HG03139 (cell line): ENCODE measurements at regions not wholly inside any gene's neighbourhood (a gene's known extent, or its start where the extent isn't known, plus 50 kb on each side); places are given as distances from the start of the nearest gene placed in this dataset.
"Not testable (repeated sequence)": the region's sequence is repeated elsewhere in the genome, so short reads cannot be mapped to it uniquely, and the experiment has no call there.

Experiments used
- ATAC-seq: cut with Tn5 transposase; IDR thresholded peaks from one replicate; pipeline ENCODE4 v1.9.1; 2021; ENCODE audit not compliant: unreplicated experiment

DNA sequence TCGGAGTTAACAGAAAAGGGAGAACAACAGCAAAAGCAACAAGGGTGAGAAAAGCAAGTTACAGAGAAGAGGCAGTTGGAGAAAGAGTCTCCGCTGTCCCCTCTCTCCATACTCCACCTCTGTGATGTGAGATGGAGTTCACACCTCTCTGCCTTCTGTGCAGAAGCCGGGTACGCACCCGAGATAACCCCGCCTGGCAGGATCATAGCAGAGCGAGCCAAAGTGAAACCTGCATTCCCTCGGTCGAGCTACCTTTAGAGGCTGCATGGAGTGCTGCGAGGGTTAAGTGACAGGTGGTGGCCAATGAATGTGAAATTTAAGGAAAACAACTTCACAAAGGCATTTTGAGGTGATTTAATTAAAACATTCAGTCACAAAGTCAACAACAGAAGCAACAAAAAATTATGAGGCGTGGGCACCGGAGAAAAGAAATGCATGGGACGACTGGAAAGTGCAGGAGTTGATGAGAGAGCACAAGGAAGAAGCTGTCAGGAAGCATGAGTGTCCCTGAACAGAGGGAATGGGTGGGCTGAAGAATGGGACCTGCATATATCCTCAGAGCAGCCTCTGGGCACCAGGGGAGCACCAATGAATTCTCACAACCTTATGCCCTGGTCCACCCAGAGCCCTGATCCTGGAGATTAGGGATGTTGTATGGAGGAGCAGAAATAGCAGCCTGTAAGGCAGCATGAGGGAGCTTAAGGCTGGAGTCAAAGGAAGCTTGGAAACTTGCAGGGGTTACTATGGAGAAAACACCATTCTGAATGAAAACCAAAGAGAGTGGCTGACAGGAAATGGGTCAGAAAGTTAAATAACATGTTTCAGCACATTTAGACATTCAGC, 208.3 kb downstream of the EMP1 start:
- ATAC-seq: no peak

DNA sequence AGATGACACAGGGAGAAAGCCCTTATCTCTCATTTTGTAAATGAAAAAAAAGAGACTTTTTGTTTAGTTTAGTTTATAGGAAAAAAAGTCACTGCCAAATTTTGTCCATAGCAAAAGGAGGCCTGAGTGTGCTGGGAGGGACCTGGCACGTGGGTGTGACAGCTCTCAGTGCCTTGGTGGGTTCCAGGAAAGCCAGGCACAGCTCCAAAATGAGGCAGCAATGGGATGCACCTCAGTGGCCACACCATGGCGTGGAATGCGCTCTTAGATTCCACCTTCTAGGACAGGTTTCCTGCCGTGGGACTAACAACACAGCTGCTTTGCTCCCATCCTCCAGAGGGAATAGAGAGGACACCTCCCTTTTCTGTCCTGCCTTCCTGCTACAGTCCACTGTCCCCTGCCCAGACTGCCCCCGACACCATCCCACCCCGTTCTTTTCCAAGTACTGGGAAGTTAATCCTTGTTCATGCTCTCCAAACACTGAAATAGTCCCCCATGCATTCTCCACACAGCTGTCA, 207.6 kb downstream of the EMP1 start:
- ATAC-seq: no peak

DNA sequence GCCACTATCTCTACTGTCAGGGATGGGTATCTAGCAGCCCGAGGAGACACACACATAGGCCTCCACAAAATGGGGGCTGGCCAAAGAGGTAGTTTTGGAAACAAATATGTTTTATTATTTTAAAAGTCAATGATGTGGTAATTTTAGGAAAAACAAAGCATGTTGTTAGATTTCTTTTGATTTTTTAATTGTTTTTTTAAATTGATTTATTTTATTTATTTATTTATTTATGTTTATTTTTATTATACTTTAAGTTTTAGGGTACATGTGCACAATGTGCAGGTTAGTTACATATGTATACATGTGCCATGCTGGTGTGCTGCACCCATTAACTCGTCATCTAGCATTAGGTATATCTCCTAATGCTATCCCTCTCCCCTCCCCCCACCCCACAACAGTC, 194.8 kb downstream of the EMP1 start:
- not testable (repeated sequence) for ATAC-seq

DNA sequence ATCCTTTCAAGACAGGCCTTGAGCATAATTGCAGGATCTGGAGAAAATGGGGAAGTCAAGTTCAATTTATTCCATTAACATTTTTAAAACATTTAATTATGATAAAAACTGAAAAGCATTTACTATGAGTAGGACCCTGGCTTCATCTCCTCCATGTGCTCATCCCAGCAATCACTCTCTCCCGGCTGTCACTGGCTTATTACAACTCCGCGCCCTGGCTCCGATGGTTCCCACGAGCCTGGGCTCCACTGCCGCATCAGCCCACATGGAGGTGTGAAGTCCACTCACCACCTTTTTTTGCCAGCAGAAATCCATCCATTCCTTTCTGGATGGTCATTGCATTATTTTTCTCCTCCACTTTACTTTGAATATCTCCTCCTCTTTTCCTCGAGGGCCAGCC, 194.4 kb downstream of the EMP1 start:
- no peak for ATAC-seq

DNA sequence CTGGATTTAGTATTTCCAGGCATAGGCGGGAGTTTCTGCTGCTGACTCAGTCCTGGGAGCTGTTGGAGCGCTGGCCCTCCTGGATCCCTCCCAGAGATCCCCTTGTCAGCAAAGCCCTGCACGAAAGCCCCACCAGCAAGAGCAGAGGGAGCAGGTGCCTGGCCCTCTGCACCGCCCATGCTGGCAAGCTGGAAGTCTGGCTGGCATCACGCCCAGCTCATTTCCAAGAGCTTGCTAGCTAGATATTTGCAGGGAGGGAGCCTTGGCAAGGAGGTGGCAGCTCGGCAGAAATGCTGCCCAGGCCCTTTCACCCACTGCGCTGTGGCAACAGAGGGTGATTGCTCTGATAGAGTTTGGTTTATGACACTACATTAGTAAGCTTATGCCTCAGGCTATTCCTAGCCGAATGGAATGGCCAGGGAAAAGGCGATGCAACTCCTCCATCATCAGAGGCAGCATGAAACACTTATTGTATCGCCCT, 193.9 kb downstream of the EMP1 start:
- ATAC-seq: no peak

DNA sequence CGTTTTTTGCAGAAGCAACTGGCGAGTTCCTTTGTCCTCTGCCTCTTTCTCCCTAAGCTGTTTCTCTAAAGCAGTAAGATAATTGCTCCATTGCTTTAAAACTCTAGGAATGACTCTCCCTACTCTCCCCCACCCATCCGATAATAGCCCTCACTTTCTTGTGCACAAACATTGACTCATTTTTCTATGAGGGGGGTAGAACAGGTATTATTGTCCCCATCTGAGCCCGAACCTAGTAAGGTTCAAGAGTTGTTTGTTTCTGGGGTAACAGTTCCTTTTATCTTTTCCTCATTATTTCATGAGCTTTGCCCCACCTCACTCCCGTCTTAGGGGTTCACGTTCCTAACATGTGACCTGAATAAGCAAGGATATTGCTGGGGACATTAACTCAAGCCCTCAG, 190.6 kb downstream of the EMP1 start:
- ATAC-seq: no peak

DNA sequence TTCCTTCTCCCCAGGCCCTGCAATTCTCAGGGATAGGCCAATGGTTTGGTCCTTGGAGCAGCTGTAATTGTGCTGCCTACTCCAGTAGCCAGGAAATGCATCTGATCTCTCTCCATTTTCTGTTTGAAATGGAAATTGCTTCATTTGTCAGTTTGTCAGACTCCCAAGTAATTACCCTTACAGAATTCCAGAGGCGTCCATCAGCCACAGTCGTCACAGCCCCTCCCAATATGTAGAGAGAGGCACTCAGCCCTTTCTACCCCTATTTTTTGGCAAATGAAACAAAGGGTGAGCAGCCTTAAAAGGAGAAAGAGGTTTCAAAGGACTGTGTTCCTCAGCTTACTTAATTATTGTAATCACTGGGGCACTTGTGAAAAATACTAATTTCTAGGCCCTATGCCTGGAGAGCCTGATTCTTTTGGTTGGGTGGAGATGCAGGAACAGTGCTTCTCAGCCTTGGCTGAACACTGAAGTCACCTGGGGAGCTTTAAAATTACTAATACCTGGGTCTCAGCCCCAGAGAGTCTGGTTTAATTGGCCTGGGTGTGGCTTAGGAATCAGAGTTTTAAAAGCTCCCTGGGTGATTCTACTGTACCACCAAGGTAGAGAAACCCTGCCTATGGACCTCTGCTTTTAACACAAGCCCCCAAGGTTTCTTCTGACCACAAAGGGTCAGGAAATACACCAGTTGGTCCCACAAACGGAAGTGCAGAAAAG, 190.0 kb downstream of the EMP1 start:
- no peak for ATAC-seq

DNA sequence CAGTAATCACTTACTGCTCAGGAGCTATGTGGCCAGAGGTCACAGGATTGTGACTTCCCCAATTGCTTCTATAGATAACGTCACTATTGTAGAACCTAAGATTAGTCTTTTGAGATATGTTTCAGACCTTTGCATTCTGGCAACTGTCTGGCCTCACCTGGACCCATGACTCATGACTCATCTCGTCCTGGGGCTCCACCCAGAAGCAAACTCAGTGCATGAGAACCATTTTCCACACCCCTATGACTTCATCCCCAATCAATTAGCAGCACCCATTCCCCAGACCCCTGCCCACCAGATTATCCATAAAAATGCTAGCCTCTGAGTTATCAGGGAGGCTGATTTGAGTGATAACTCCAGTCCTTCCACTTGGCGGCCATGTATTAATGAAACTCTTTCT, 186.9 kb downstream of the EMP1 start:
- ATAC-seq: no peak

DNA sequence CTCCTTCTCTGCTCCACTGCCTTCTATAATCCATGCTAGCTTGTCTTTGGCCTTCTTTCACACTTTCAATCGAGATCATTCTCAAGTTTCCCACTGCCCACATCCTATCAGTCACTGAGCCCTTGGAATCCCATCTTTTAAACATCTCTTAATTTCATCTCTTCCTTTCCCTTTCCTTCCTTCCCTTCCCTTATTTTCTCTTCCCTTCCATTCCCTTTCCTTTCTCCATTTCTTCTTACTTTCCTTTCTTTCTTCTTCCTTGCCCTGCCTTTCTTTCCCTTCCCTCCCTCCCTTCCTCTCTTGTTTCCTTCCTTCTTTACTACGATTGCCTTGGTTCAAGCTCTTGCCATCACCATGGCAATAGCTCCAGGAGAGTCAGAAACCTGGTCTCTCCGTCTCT, 183.8 kb downstream of the EMP1 start:
- no peak for ATAC-seq

DNA sequence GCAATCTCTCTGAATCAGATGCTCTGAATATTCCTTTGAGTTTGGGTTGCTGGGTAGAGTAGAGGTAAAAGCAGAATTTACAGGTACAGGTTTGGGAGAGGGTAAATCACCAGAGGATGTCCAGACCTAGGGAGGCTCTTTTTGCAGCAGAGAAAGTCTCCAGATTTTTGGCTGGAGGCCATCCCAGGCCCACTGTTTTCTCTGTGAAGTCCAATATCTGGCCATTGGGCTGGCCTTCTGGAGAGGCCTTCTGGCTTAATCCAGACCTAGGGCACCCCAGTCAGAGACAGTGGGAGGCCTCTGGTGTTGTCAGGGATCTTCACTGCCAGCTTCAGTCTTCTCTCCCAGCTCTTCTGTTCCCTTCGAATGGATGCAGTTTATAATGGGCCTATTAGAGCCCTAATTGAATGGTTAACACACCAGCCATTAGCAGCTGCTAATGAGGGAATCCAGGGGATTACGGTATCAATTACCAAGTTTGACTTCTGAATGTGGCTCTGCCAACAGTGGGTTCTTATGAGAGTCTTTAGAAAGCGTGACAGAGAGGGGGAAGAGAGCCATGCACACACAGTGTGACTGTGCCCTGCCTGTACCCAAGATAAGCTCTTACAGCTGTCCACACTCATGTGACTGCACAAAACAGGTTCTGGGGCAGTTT, 183.1 kb downstream of the EMP1 start:
- no peak for ATAC-seq

DNA sequence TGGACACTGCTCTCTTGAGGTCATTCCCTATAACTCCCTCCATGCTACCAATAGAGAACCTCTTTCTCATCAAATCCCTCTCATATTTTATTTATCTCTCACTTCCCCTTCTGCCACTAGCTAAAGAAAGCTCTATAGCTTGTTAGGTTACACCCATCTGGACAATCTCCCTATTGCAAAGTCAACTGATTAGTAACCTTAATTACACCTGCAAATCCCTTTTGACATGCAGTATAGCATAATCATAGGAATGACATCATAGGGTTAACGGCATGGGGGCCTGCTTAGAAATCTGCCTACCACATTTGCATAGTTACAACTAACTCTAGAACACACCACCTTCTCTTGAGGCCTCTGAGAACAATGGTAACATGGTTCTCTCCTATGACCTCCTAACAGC, 181.2 kb downstream of the EMP1 start:
- no peak for ATAC-seq

DNA sequence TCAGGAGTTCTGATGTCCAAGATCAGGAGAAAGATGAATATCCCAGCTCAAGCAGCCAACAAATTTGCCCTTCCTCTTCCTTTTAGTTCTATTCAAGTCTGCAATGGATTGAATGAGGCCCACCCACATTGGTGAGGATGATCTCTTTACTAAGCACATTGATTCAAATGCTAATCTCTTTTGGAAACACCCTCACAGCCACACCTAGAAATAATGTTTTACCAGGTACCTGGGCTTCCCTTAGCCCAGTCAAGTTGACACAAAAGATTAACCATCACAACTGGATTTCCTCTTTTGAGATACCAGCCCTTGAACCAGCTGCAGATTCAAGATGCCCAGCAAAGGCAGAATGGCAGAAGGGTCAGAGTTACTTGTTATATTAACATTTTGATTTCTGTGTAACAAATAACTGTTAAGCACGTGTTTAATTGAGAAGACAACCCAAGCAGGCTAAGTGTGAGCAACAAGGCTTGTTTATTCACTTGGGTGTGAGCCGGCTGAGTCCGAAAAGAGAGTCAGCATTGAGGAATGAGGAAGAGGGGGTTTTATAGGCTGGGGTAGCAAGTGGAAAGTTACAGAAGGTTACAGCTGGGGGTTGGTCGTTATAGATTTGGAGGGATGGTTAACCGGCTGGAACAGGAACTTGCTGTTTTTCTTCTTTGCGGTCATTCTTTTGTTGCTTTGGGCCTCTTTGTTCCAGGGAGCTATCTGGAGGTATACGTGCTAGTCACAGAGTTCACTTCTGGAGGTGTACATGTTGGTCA, 180.3 kb downstream of the EMP1 start:
- ATAC-seq: no peak

DNA sequence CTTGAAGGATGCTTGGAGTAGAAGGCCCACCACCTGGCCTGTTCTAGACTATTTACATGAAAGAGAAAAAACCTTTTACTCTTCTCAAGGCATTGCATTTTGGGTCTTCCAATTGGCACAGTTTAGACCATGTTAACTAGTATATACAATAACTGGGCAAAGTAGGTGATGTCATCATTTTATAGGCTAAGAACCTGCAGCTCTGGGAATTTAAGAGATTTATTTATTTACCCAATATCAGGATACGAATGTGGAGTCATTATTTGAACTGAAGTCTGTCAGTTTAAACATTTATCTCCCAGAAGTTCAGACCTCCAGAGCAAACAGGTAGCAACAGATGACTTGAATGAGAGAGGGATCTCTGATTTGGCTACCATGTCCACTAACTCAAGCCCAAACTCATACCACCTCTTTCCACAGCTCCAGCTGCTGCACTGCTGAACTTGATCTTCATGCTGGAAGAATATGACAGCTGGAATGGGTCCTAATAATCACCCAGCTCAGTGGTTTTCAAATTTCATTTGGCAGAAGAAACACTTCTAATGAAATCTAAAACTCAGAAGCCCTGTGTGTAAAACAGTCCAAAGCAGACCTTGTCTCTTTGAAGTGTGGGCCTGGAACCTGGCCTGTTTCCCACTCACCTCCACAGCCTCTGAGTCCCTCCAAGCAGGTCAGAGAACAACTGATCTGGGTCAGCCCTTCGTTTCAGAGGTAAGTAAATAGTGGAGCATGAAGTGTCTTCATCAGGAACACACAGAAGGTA, 179.2 kb downstream of the EMP1 start:
- no peak for ATAC-seq

DNA sequence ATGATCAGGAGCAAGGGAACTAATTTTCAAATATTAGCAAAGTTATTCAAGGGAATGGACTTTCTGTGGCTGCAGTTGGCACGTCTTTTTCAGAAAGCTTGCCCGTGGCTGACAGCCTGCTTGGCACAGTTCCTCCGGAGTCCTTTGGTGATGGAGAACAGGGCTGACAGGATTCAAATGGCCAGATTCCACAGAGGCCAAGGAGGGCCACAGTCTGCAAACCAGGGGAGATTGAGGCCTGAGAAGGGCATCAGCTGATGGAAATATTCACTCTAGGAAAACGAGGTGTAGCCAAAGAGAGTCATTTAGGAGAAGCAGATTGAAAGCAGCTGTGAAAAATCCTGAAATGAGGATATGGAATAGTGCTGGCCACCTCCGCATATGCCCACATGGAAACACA, 178.3 kb downstream of the EMP1 start:
- no peak for ATAC-seq

DNA sequence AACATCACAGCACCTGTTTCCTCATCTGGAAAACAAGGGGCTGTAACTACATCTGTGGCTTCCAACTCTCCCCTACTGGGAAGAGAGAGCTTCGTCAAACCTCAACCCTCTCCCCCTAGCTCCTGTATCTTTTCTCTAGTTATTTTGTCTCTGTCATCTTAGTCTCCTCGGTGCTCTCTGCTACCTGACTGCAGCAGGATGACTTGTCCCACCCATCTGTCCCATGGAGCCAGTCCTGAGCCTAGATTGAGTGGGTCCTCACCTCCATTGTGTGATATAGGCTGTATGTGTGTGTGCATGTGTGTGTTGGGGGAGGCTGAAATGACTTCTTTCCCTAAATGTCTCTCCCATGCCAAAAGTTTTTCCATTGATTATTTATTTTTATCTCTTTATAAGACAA, 177.3 kb downstream of the EMP1 start:
- ATAC-seq: no peak

DNA sequence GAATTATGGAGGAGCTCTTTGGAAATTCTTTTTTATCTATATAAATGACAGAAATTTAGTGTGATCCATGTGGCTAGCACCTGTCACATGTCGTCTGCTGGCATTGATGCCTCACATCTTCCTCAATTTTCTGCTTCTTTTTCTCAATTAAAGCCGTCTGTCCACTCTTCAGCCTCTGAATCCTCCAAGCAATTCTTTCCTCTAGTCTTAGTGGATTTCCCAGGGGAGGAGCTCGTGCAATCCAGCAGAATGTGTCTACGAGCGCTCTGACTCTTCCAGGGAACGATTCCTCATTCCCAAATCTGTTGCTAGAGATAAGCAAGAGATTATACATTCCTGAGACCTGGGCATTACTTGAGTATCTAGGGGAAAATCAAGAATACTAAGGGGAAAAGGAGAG, 176.6 kb downstream of the EMP1 start:
- no peak for ATAC-seq

DNA sequence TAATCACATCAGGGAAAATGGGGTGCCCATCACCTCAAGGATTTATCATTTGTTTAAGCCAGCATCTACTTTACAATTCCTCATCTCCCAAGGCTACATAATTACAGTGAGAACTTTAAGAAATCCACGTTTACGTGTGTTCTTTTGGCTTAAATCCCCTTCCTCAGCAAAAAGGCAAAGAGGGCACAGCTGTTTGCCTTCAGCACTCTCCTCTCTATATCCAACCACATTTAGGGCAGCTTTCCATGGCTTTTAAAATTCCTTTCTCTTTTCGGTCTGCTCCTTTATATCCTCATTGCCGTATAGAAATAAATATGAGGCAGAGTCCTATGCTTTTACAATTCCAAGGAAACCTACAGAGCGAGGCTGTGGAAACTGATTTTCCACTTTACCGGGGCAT, 175.9 kb downstream of the EMP1 start:
- no peak for ATAC-seq

DNA sequence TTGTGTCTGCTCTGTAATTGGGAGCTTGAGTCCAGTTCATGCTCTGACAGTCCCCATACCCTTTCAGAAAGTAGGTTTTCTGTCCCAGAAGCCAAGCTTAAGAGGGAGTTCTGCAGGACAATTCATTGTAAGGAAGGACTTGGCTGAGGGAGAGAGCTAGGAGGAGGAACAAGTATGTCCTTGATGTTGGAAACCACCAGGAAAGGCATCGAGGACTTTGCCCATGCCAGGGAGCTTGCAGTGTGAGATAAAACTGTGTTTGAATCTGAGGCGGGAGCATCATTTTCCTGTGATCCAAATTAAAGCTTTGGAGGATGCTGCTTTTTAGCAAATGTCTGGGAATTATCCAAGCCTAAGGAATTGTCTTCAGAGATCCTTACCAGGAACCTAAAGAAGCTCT, 175.3 kb downstream of the EMP1 start:
- ATAC-seq: no peak

DNA sequence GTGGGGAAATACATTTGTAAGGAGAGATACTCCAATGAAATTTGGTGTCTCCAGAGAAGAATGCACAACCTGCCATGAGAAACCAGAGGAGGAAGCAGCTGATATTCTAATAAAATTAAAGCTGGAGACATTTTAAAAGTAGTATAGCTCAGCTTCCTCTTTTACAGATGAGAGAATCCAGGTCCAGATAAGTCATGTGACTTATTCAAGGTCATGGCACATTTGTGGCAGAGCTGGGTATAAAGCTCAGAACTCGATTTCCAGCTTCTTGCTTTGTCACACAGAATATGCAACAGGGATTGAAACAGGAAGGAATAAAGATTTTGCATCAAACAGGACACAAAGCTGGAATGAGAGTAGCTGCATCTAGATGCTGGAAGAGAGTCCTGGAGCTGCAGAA, 174.8 kb downstream of the EMP1 start:
- ATAC-seq: no peak

DNA sequence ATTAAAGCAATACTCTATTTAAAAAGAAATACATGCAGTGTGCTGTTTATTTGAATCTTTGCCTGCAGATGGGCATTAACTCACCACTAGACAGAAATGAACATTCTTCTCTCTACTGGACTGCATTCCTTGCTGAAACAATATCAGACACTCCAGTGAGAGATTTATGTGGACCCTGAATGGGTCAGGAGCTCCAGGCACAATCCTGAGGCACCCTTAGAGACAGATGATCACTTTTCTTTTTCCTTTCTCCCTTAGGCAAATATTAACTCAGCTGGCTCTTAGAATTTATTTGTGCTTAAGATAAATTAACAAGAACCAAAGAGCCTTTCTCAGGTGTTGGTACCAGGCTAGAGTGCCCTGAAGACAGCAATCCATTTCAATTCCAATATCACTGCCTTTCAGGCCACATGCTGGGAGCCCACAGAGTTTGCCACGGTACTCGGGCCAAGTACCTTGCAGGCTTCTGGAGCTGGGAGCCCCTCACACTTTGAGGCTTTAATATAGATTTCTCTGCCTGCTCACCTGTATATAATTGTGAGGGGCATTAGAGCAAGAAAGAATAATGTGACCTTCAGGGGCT, 173.0 kb downstream of the EMP1 start:
- no peak for ATAC-seq
